GM23248 (cell line): ENCODE measurements at regions not wholly inside any gene's neighbourhood (a gene's known extent, or its start where the extent isn't known, plus 50 kb on each side); places are given as distances from the start of the nearest gene placed in this dataset.

Experiments
- DNase-seq: peaks from one replicate; pipeline ENCODE4 v3.0.0-alpha.2; 2015
- H2AFZ ChIP-seq: fragments of 200-600 bp; sonication (generic); 2 replicates; pipeline ENCODE4 v1.6.1; 2016; ENCODE audit warnings: antibody characterized with exemption
- H3F3A ChIP-seq: fragments of 200-600 bp; sonication (generic); 2 replicates; pipeline ENCODE4 v1.6.1; 2016; ENCODE audit warnings: mild to moderate bottlenecking, antibody characterized with exemption, mixed run types; ENCODE audit not compliant: insufficient read depth
- H3K27ac ChIP-seq: fragments of 200-600 bp; sonication (generic); 2 replicates; pipeline ENCODE4 v1.5.1; 2016; ENCODE audit warnings: mild to moderate bottlenecking
- H3K27me3 ChIP-seq: fragments of 200-600 bp; sonication (generic); replicated peaks from 2 replicates; pipeline ENCODE4 v1.6.1; 2016; ENCODE audit warnings: mild to moderate bottlenecking; ENCODE audit not compliant: insufficient read depth
- H3K36me3 ChIP-seq: fragments of 200-600 bp; sonication (generic); 2 replicates; pipeline ENCODE4 v1.6.1; 2016; ENCODE audit warnings: low read depth, mild to moderate bottlenecking
- H3K4me1 ChIP-seq: fragments of 200-600 bp; sonication (generic); 2 replicates; pipeline ENCODE4 v1.6.1; 2016; ENCODE audit warnings: mild to moderate bottlenecking; ENCODE audit not compliant: insufficient read depth
- H3K4me2 ChIP-seq: fragments of 200-600 bp; sonication (generic); one replicate; pipeline ENCODE4 v1.6.1; 2016; ENCODE audit warnings: mild to moderate bottlenecking; ENCODE audit not compliant: unreplicated experiment
- H3K4me3 ChIP-seq: fragments of 200-600 bp; sonication (generic); 2 replicates; pipeline ENCODE4 v1.5.1; 2016; ENCODE audit warnings: mild to moderate bottlenecking
- H3K79me2 ChIP-seq: fragments of 200-600 bp; sonication (generic); 2 replicates; pipeline ENCODE4 v1.6.1; 2016; ENCODE audit warnings: mild to moderate bottlenecking; ENCODE audit not compliant: insufficient read depth
- H3K9ac ChIP-seq: fragments of 200-600 bp; sonication (generic); 2 replicates; pipeline ENCODE4 v1.6.1; 2016; ENCODE audit warnings: mild to moderate bottlenecking
- H3K9me2 ChIP-seq: fragments of 200-600 bp; sonication (generic); 2 replicates; pipeline ENCODE4 v1.6.1; 2016; ENCODE audit warnings: mixed run types, mild to moderate bottlenecking, moderate library complexity; ENCODE audit not compliant: insufficient read depth
- H3K9me3 ChIP-seq: fragments of 200-600 bp; sonication (generic); one replicate; pipeline ENCODE4 v1.6.1; 2017; ENCODE audit warnings: low read depth
- H4K20me1 ChIP-seq: fragments of 200-600 bp; sonication (generic); 2 replicates; pipeline ENCODE4 v1.6.0; 2016; ENCODE audit not compliant: insufficient read depth
- EZH2 ChIP-seq: fragments of 200-600 bp; sonication (generic); IDR thresholded peaks from 2 replicates; pipeline ENCODE4 v1.6.1; 2018; ENCODE audit warnings: antibody characterized with exemption, mild to moderate bottlenecking; ENCODE audit not compliant: insufficient read depth, poor library complexity, severe bottlenecking
- EZH2phosphoT487 ChIP-seq: fragments of 200-600 bp; sonication (generic); IDR thresholded peaks from 2 replicates; pipeline ENCODE4 v1.6.1; 2018; ENCODE audit warnings: antibody characterized with exemption, moderate library complexity, mild to moderate bottlenecking, low read depth; ENCODE audit not compliant: insufficient read depth
- whole genome bisulfite sequencing, 2 experiments: methylation state at CpG; one replicate each; pipeline ENCODE4 v1.1.6; 2015 to 2017; ENCODE audit warnings: low lambda C conversion rate in 2 of 2, low coverage in 1 of 2; ENCODE audit errors: missing lambda C conversion rate in 2 of 2; 5-methylcytosine and 5-hydroxymethylcytosine counted together
- in situ Hi-C: fragments of 300-500 bp; cut with MboI; formaldehyde crosslinking; loops from 2 replicates; pipeline ENCODE4 v1.15.0; 2020

- Histone ChIP-seq H2AFZ (no peak overlapping the region), H3F3A (no peaks in the 10 kb centered on the region), H3K79me2 (no peaks in the 10 kb centered on the region), H4K20me1 (no peaks in the 10 kb centered on the region), H3K9me3 (no peaks in the 10 kb centered on the region), H3K4me1 (no peaks in the 10 kb centered on the region), H3K36me3 (no peaks in the 10 kb centered on the region), H3K4me3 (no peak overlapping the region), H3K27me3 (peaks cover 56% of the 10 kb centered on the region), H3K4me2 (no peak overlapping the region), H3K9me2 (no peaks in the 10 kb centered on the region), H3K9ac (no peak overlapping the region), H3K27ac (no peak overlapping the region)
- 75 to 78% methylated on average over 7 of the region's 7 CpGs for WGBS, 2 experiments
- in situ Hi-C loops: no loop called here
- TF ChIP-seq EZH2 (no peak), EZH2phosphoT487 (no peak)
- DNase-seq: no peak
These were observed 122.5 kb upstream of the ZNF618 start for GRCh38 chr9:113753398-113754119.

- Histone ChIP-seq H3K9ac (no peak overlapping the region), H3K4me1 (no peaks in the 10 kb centered on the region), H3K27me3 (peaks cover 53% of the 10 kb centered on the region), H3K9me3 (no peaks in the 10 kb centered on the region), H3K4me2 (no peak overlapping the region), H3K36me3 (no peaks in the 10 kb centered on the region), H2AFZ (no peak overlapping the region), H3K9me2 (no peaks in the 10 kb centered on the region), H4K20me1 (no peaks in the 10 kb centered on the region), H3K27ac (no peak overlapping the region), H3K79me2 (no peaks in the 10 kb centered on the region), H3K4me3 (no peak overlapping the region), H3F3A (no peaks in the 10 kb centered on the region)
- WGBS, 2 experiments: 80 to 83% methylated on average over 2 of the region's 2 CpGs
- in situ Hi-C loops: no loop called here
- DNase-seq: no peak
- TF ChIP-seq EZH2: no peak
- no peak for TF ChIP-seq EZH2phosphoT487
These were observed 121.4 kb upstream of the ZNF618 start for GRCh38 chr9:113754739-113755138.

GRCh38 chr9:113755433-113755832, 120.7 kb upstream of the ZNF618 start:
- in situ Hi-C loops: no loop called here

GRCh38 chr9:113756476-113757192, 119.5 kb upstream of the ZNF618 start:
- Histone ChIP-seq H2AFZ (no peak overlapping the region), H3F3A (no peaks in the 10 kb centered on the region), H3K9me3 (no peaks in the 10 kb centered on the region), H3K27me3 (peaks cover 44% of the 10 kb centered on the region), H3K4me1 (no peaks in the 10 kb centered on the region), H4K20me1 (no peaks in the 10 kb centered on the region), H3K9ac (no peak overlapping the region), H3K9me2 (no peaks in the 10 kb centered on the region), H3K27ac (no peak overlapping the region), H3K79me2 (no peaks in the 10 kb centered on the region), H3K4me2 (no peak overlapping the region), H3K36me3 (no peaks in the 10 kb centered on the region), H3K4me3 (no peak overlapping the region)
- WGBS, 2 experiments: 83 to 89% methylated on average over 3 of the region's 3 CpGs
- peak; percentile 8 for DNase-seq
- in situ Hi-C loops: no loop called here
- no peak for TF ChIP-seq EZH2phosphoT487
- TF ChIP-seq EZH2: no peak

More at GRCh38 chr9:113755433-113755832, 120.7 kb upstream of the ZNF618 start:
- H3K9ac ChIP-seq: no peak overlapping the region
- no peak overlapping the region for H2AFZ ChIP-seq
- H3K9me2 ChIP-seq: no peaks in the 10 kb centered on the region
- no peaks in the 10 kb centered on the region for H4K20me1 ChIP-seq
- H3K4me1 ChIP-seq: no peaks in the 10 kb centered on the region
- no peak overlapping the region for H3K4me3 ChIP-seq
- TF ChIP-seq EZH2: no peak
- TF ChIP-seq EZH2phosphoT487: no peak
- no peaks in the 10 kb centered on the region for H3K79me2 ChIP-seq
- no peak overlapping the region for H3K4me2 ChIP-seq
- WGBS, 2 experiments: 46% methylated on average over 4 of the region's 4 CpGs
- no peak for DNase-seq
- peaks cover 47% of the 10 kb centered on the region for H3K27me3 ChIP-seq
- no peaks in the 10 kb centered on the region for H3F3A ChIP-seq
- H3K9me3 ChIP-seq: no peaks in the 10 kb centered on the region
- no peaks in the 10 kb centered on the region for H3K36me3 ChIP-seq
- H3K27ac ChIP-seq: no peak overlapping the region

GRCh38 chr9:113763429-113763828, 112.7 kb upstream of the ZNF618 start:
- Histone ChIP-seq H3K9me2 (no peaks in the 10 kb centered on the region), H3K4me2 (no peak overlapping the region), H3K9ac (no peak overlapping the region), H2AFZ (no peak overlapping the region), H3K27ac (no peak overlapping the region), H4K20me1 (no peaks in the 10 kb centered on the region), H3K36me3 (no peaks in the 10 kb centered on the region), H3K4me3 (no peak overlapping the region), H3K4me1 (no peaks in the 10 kb centered on the region), H3F3A (no peaks in the 10 kb centered on the region), H3K9me3 (no peaks in the 10 kb centered on the region), H3K27me3 (peaks cover 67% of the 10 kb centered on the region), H3K79me2 (no peaks in the 10 kb centered on the region)
- in situ Hi-C loops: no loop called here
- DNase-seq: no peak
- no peak for TF ChIP-seq EZH2
- no peak for TF ChIP-seq EZH2phosphoT487
